ENCODE measurements at regions not wholly inside any gene's neighbourhood (a gene's known extent, or its start where the extent isn't known, plus 50 kb on each side); places are given as distances from the start of the nearest gene placed in this dataset.

DNA sequence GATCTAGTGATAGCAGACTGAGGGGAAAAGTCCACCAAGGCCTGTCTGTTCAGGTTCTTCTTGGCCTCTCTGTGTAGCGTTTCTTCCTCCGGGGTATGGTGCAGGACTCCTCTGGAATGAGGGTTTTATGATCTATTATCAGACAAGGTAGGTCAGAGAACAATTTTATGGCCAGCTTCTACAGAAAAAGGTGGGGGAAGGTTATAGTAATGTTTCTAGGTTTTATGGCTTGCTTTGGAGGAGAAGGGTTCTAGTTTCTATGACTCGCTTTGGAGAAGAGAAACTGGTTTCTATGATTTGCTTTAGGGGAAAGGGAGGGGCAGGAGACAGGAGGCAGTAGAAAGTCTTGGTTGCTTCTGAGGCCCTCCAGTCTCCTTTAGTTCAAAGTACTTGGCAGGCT, 144.8 kb upstream of the LAMA2 start:
- BruUV-seq (replicated peaks), result no TSS peak
- FAIRE-seq (no peak), DNase-seq (ENCODE audit: low read depth, low spot score) (no peak), ATAC-seq (peak; percentile 68)
- H3K4me3 ChIP-seq, result no peak overlapping the region
- H3K9ac ChIP-seq (ENCODE audit: control insufficient read depth, insufficient read depth, low read length), result no peak overlapping the region
- in situ Hi-C loops (cut with MboI), result loop anchor here (10.0 kb wide), 2 partner anchors 507 to 1003 kb away; no protein-coding TSS in a partner anchor
- H3K27ac ChIP-seq (ENCODE audit: control insufficient read depth, insufficient read depth), result no peak overlapping the region
- no peaks in the 10 kb centered on the region for H3K9me3 ChIP-seq (replicated peaks; ENCODE audit: control insufficient read depth, insufficient read depth, low read length)
- H3K36me3 ChIP-seq (ENCODE audit: control insufficient read depth in 2 of 2, insufficient read depth in 2 of 2, low read length in 1 of 2), result no peaks in the 10 kb centered on the region
- CTCF ChIA-PET, result no interaction called here
- H3K27me3 ChIP-seq (replicated peaks in 1 of 2; ENCODE audit: control insufficient read depth in 2 of 2, insufficient read depth in 2 of 2, low read length in 1 of 2), result no peaks in the 10 kb centered on the region
- H4K20me1 ChIP-seq (ENCODE audit: control insufficient read depth, insufficient read depth), result no peaks in the 10 kb centered on the region
- intact Hi-C loops (cut with micrococcal nuclease; ENCODE audit: unreplicated experiment), result no loop called here
- H3K79me2 ChIP-seq (ENCODE audit: control insufficient read depth, insufficient read depth, low read length), result no peaks in the 10 kb centered on the region
- POLR2A ChIA-PET, result no interaction called here
- RAD21 ChIA-PET (ENCODE audit: unreplicated experiment), result no interaction called here
- H3K4me2 ChIP-seq (ENCODE audit: control insufficient read depth, insufficient read depth), result no peak overlapping the region
- no peaks in the 10 kb centered on the region for H3K4me1 ChIP-seq (ENCODE audit: control insufficient read depth, insufficient read depth, low read length)
- TF ChIP-seq, protein P1, sequence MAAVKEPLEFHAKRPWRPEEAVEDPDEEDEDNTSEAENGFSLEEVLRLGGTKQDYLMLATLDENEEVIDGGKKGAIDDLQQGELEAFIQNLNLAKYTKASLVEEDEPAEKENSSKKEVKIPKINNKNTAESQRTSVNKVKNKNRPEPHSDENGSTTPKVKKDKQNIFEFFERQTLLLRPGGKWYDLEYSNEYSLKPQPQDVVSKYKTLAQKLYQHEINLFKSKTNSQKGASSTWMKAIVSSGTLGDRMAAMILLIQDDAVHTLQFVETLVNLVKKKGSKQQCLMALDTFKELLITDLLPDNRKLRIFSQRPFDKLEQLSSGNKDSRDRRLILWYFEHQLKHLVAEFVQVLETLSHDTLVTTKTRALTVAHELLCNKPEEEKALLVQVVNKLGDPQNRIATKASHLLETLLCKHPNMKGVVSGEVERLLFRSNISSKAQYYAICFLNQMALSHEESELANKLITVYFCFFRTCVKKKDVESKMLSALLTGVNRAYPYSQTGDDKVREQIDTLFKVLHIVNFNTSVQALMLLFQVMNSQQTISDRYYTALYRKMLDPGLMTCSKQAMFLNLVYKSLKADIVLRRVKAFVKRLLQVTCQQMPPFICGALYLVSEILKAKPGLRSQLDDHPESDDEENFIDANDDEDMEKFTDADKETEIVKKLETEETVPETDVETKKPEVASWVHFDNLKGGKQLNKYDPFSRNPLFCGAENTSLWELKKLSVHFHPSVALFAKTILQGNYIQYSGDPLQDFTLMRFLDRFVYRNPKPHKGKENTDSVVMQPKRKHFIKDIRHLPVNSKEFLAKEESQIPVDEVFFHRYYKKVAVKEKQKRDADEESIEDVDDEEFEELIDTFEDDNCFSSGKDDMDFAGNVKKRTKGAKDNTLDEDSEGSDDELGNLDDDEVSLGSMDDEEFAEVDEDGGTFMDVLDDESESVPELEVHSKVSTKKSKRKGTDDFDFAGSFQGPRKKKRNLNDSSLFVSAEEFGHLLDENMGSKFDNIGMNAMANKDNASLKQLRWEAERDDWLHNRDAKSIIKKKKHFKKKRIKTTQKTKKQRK (IDR thresholded peaks at IDR 0.05; ENCODE audit: low read depth, low read length), result no peak
- no peak for TF ChIP-seq ZNF207 (IDR thresholded peaks at IDR 0.05; ENCODE audit: borderline replicate concordance)
- H2AFZ ChIP-seq (ENCODE audit: control insufficient read depth, low read depth, low read length), result no peak overlapping the region
- SMC1A ChIA-PET (ENCODE audit: uncharacterized antibody, unreplicated experiment), result interaction anchor here (1.0 kb wide), 1 partner anchor 13 kb away, joined by 3 read pairs; no protein-coding TSS in a partner anchor
- 53% methylated on average over 3 of the region's 3 CpGs for WGBS (ENCODE audit: insufficient coverage, insufficient replicate concordance, low lambda C conversion rate, missing lambda C conversion rate)

GRCh38 chr6:128736780-128737179, 146.2 kb upstream of the LAMA2 start:
- Histone ChIP-seq H3K27me3 (replicated peaks in 1 of 2; ENCODE audit: control insufficient read depth in 2 of 2, insufficient read depth in 2 of 2, low read length in 1 of 2) (no peaks in the 10 kb centered on the region), H4K20me1 (ENCODE audit: control insufficient read depth, insufficient read depth) (no peaks in the 10 kb centered on the region), H3K4me1 (ENCODE audit: control insufficient read depth, insufficient read depth, low read length) (no peaks in the 10 kb centered on the region), H3K79me2 (ENCODE audit: control insufficient read depth, insufficient read depth, low read length) (no peaks in the 10 kb centered on the region), H3K4me3 (no peak overlapping the region), H2AFZ (ENCODE audit: control insufficient read depth, low read depth, low read length) (no peak overlapping the region), H3K9me3 (replicated peaks; ENCODE audit: control insufficient read depth, insufficient read depth, low read length) (no peaks in the 10 kb centered on the region), H3K9ac (ENCODE audit: control insufficient read depth, insufficient read depth, low read length) (no peak overlapping the region), H3K27ac (ENCODE audit: control insufficient read depth, insufficient read depth) (no peak overlapping the region), H3K4me2 (ENCODE audit: control insufficient read depth, insufficient read depth) (no peak overlapping the region), H3K36me3 (ENCODE audit: control insufficient read depth in 2 of 2, insufficient read depth in 2 of 2, low read length in 1 of 2) (no peaks in the 10 kb centered on the region)
- no peak for DNase-seq (ENCODE audit: low read depth, low spot score)
- ATAC-seq, result no peak
- in situ Hi-C loops (cut with MboI), result loop anchor here (10.0 kb wide), 2 partner anchors 508 to 1002 kb away; no protein-coding TSS in a partner anchor
- SMC1A ChIA-PET (ENCODE audit: uncharacterized antibody, unreplicated experiment), result no interaction called here
- no TSS peak for BruUV-seq (replicated peaks)
- POLR2A ChIA-PET, result no interaction called here
- no peak for FAIRE-seq
- RAD21 ChIA-PET (ENCODE audit: unreplicated experiment), result no interaction called here
- CTCF ChIA-PET, result interaction anchor here (0.8 kb wide), 1 partner anchor 10 kb away, joined by 3 read pairs; no protein-coding TSS in a partner anchor
- intact Hi-C loops (cut with micrococcal nuclease; ENCODE audit: unreplicated experiment), result no loop called here
- TF ChIP-seq CREM (IDR thresholded peaks at IDR 0.05; ENCODE audit: low read depth), result no peak
- no peak for TF ChIP-seq NFYA (IDR thresholded peaks at IDR 0.05; ENCODE audit: borderline replicate concordance, low read depth, low read length)
- no peak for TF ChIP-seq EGR1 (IDR thresholded peaks at IDR 0.05; ENCODE audit: borderline replicate concordance in 1 of 2, low read depth in 2 of 2, low read length in 2 of 2)
- TF ChIP-seq, protein P2, sequence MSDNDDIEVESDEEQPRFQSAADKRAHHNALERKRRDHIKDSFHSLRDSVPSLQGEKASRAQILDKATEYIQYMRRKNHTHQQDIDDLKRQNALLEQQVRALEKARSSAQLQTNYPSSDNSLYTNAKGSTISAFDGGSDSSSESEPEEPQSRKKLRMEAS (IDR thresholded peaks at IDR 0.05; ENCODE audit: low read depth, low read length), result no peak
- no peak for TF ChIP-seq RB1 (IDR thresholded peaks at IDR 0.05; ENCODE audit: borderline replicate concordance)
- TF ChIP-seq BMI1 (IDR thresholded peaks at IDR 0.05; ENCODE audit: borderline replicate concordance), result no peak
- TF ChIP-seq, protein P3, sequence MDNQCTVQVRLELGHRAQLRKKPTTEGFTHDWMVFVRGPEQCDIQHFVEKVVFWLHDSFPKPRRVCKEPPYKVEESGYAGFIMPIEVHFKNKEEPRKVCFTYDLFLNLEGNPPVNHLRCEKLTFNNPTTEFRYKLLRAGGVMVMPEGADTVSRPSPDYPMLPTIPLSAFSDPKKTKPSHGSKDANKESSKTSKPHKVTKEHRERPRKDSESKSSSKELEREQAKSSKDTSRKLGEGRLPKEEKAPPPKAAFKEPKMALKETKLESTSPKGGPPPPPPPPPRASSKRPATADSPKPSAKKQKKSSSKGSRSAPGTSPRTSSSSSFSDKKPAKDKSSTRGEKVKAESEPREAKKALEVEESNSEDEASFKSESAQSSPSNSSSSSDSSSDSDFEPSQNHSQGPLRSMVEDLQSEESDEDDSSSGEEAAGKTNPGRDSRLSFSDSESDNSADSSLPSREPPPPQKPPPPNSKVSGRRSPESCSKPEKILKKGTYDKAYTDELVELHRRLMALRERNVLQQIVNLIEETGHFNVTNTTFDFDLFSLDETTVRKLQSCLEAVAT (IDR thresholded peaks at IDR 0.05), result no peak
- no peak for TF ChIP-seq HDAC2 (IDR thresholded peaks at IDR 0.05)

All from GM12878 (cell line).